ENCODE measurements at regions not wholly inside any gene's neighbourhood (a gene's known extent, or its start where the extent isn't known, plus 50 kb on each side); places are given as distances from the start of the nearest gene placed in this dataset.

DNA sequence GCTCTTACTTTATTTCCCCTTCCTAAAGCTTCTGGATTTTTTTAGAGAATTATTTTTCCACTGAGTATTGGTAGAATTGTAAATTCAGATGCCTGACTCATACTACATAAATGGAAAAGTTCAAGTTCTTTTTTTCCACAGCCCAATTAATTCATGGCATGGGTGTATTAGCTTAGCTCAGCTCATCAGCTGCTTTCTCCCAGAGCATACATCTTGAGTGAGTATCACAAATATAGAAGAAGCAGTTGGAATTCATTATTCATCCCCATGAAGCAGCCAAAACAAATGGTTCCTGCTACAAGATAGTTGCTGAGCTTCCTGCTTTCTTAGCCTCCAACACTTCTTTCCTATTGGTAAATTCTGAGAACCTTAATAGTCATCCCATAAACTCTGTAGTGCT, 105.1 kb downstream of the C12orf50 start:
- no peaks in the 10 kb centered on the region for H3K36me3 ChIP-seq (ENCODE audit: control insufficient read depth in 2 of 2, insufficient read depth in 1 of 2, low read length in 2 of 2)
- CTCF ChIA-PET: interaction anchor here (0.6 kb wide), 1 partner anchor 1008 kb away, joined by 4 read pairs; no protein-coding TSS in a partner anchor
- no peak overlapping the region for H3K27ac ChIP-seq (ENCODE audit: extremely low read depth, low read depth, low read length)
- H3K4me1 ChIP-seq (ENCODE audit: control insufficient read depth, insufficient read depth, low read length): no peaks in the 10 kb centered on the region
- no peaks in the 10 kb centered on the region for H3K9me3 ChIP-seq (ENCODE audit: control insufficient read depth, insufficient read depth, low read depth, low read length)
- POLR2A ChIA-PET: no interaction called here
- no peak for TF ChIP-seq ZNF157 (tag by site-specific recombination; IDR thresholded peaks at IDR 0.05)
- no peak for TF ChIP-seq SCRT1 (tag by site-specific recombination; IDR thresholded peaks at IDR 0.05; ENCODE audit: borderline replicate concordance)
- TF ChIP-seq ZNF791 (tag by site-specific recombination; IDR thresholded peaks at IDR 0.05): no peak
- TF ChIP-seq ZNF24 (tag by site-specific recombination; IDR thresholded peaks at IDR 0.05): no peak
- no peak for TF ChIP-seq ZNF501 (tag by site-specific recombination; IDR thresholded peaks at IDR 0.05)
- TF ChIP-seq SETDB1 (IDR thresholded peaks at IDR 0.05; ENCODE audit: insufficient read length, low read length): no peak
- no peak for TF ChIP-seq PRDM1 (tag by site-specific recombination; IDR thresholded peaks at IDR 0.05)
- TF ChIP-seq ZNF510 (tag by site-specific recombination; IDR thresholded peaks at IDR 0.05; ENCODE audit: insufficient replicate concordance): no peak
- TF ChIP-seq, protein P1, sequence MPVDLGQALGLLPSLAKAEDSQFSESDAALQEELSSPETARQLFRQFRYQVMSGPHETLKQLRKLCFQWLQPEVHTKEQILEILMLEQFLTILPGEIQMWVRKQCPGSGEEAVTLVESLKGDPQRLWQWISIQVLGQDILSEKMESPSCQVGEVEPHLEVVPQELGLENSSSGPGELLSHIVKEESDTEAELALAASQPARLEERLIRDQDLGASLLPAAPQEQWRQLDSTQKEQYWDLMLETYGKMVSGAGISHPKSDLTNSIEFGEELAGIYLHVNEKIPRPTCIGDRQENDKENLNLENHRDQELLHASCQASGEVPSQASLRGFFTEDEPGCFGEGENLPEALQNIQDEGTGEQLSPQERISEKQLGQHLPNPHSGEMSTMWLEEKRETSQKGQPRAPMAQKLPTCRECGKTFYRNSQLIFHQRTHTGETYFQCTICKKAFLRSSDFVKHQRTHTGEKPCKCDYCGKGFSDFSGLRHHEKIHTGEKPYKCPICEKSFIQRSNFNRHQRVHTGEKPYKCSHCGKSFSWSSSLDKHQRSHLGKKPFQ (tag by site-specific recombination; IDR thresholded peaks at IDR 0.05): no peak
- TF ChIP-seq GFI1B (tag by site-specific recombination; IDR thresholded peaks at IDR 0.05): no peak
- TF ChIP-seq ZBTB17 (tag by site-specific recombination; IDR thresholded peaks at IDR 0.05): no peak
- TF ChIP-seq ZNF394 (tag by site-specific recombination; IDR thresholded peaks at IDR 0.05; ENCODE audit: borderline replicate concordance): no peak
- no peak overlapping the region for H3K4me3 ChIP-seq (ENCODE audit: low read depth, low read length)

DNA sequence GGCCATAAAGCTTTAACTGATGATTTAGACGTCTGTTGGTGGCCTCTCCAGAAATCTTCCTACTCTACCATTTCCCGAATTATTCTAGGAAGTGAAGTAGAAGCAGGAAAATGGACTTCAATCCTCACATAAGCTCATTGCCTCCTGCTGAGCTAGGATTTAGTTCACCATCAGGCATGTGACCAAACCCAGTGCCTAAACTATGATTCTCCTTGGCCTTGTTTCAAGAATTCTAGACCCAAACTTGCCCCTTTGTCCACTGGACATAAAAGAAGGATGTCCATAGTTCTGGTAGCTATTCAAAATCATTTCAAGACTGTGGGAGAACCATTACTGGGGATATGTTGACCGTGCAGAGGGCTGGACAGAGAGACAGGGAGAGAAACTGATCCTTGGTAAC, 105.8 kb downstream of the C12orf50 start:
- no peak for TF ChIP-seq RBAK (tag by site-specific recombination; IDR thresholded peaks at IDR 0.05)
- TF ChIP-seq SCRT2 (tag by site-specific recombination; IDR thresholded peaks at IDR 0.05): no peak
- TF ChIP-seq OVOL3 (tag by site-specific recombination; IDR thresholded peaks at IDR 0.05): no peak
- no peak for TF ChIP-seq SALL2 (tag by site-specific recombination; IDR thresholded peaks at IDR 0.05; ENCODE audit: borderline replicate concordance)
- no peak for TF ChIP-seq ZNF146 (tag by site-specific recombination; IDR thresholded peaks at IDR 0.05)
- TF ChIP-seq KLF10 (tag by site-specific recombination; IDR thresholded peaks at IDR 0.05): no peak
- TF ChIP-seq ZBTB20 (tag by site-specific recombination; IDR thresholded peaks at IDR 0.05): no peak
- no peak for TF ChIP-seq ZNF747 (tag by site-specific recombination; IDR thresholded peaks at IDR 0.05)
- no peak for TF ChIP-seq ZNF707 (tag by site-specific recombination; IDR thresholded peaks at IDR 0.05)
- no peak for TF ChIP-seq PRDM1 (tag by site-specific recombination; IDR thresholded peaks at IDR 0.05)
- TF ChIP-seq ZEB2 (tag by site-specific recombination; IDR thresholded peaks at IDR 0.05): no peak
- TF ChIP-seq, protein P2, sequence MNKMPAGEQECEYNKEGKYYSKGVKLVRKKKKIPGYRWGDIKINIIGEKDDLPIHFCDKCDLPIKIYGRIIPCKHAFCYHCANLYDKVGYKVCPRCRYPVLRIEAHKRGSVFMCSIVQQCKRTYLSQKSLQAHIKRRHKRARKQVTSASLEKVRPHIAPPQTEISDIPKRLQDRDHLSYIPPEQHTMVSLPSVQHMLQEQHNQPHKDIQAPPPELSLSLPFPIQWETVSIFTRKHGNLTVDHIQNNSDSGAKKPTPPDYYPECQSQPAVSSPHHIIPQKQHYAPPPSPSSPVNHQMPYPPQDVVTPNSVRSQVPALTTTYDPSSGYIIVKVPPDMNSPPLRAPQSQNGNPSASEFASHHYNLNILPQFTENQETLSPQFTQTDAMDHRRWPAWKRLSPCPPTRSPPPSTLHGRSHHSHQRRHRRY (tag by site-specific recombination; IDR thresholded peaks at IDR 0.05): no peak
- no peak for TF ChIP-seq ZNF138 (tag by site-specific recombination; IDR thresholded peaks at IDR 0.05; ENCODE audit: borderline replicate concordance)
- no peak for TF ChIP-seq ZNF670 (tag by site-specific recombination; IDR thresholded peaks at IDR 0.05; ENCODE audit: low read depth)
- TF ChIP-seq ZNF555 (tag by site-specific recombination; conservative IDR thresholded peaks at IDR 0.05): no peak
- no peak for TF ChIP-seq ZNF571 (tag by site-specific recombination; IDR thresholded peaks at IDR 0.05)
- TF ChIP-seq, protein P3, sequence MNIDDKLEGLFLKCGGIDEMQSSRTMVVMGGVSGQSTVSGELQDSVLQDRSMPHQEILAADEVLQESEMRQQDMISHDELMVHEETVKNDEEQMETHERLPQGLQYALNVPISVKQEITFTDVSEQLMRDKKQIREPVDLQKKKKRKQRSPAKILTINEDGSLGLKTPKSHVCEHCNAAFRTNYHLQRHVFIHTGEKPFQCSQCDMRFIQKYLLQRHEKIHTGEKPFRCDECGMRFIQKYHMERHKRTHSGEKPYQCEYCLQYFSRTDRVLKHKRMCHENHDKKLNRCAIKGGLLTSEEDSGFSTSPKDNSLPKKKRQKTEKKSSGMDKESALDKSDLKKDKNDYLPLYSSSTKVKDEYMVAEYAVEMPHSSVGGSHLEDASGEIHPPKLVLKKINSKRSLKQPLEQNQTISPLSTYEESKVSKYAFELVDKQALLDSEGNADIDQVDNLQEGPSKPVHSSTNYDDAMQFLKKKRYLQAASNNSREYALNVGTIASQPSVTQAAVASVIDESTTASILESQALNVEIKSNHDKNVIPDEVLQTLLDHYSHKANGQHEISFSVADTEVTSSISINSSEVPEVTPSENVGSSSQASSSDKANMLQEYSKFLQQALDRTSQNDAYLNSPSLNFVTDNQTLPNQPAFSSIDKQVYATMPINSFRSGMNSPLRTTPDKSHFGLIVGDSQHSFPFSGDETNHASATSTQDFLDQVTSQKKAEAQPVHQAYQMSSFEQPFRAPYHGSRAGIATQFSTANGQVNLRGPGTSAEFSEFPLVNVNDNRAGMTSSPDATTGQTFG (tag by site-specific recombination; IDR thresholded peaks at IDR 0.05; ENCODE audit: borderline replicate concordance): no peak
- no peak for TF ChIP-seq HOXD13 (CRISPR knock-in tag; IDR thresholded peaks at IDR 0.05; ENCODE audit: borderline replicate concordance)
- no peak for TF ChIP-seq ZNF654 (tag by site-specific recombination; IDR thresholded peaks at IDR 0.05; ENCODE audit: low read depth)
- TF ChIP-seq, protein P4, sequence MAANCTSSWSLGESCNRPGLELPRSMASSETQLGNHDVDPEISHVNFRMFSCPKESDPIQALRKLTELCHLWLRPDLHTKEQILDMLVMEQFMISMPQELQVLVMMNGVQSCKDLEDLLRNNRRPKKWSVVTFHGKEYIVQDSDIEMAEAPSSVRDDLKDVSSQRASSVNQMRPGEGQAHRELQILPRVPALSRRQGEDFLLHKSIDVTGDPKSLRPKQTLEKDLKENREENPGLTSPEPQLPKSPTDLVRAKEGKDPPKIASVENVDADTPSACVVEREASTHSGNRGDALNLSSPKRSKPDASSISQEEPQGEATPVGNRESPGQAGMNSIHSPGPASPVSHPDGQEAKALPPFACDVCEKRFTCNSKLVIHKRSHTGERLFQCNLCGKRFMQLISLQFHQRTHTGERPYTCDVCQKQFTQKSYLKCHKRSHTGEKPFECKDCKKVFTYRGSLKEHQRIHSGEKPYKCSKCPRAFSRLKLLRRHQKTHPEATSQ (tag by site-specific recombination; IDR thresholded peaks at IDR 0.05): no peak
- Histone ChIP-seq H3K36me3 (ENCODE audit: control insufficient read depth in 2 of 2, insufficient read depth in 1 of 2, low read length in 2 of 2) (no peaks in the 10 kb centered on the region), H3K27ac (ENCODE audit: extremely low read depth, low read depth, low read length) (no peak overlapping the region), H3K9me3 (ENCODE audit: control insufficient read depth, insufficient read depth, low read depth, low read length) (no peaks in the 10 kb centered on the region), H3K4me1 (ENCODE audit: control insufficient read depth, insufficient read depth, low read length) (no peaks in the 10 kb centered on the region), H3K4me3 (ENCODE audit: low read depth, low read length) (no peak overlapping the region)
- ChIA-PET POLR2A (no interaction called here), CTCF (no interaction called here)
